ENCODE measurements at regions not wholly inside any gene's neighbourhood (a gene's known extent, or its start where the extent isn't known, plus 50 kb on each side); places are given as distances from the start of the nearest gene placed in this dataset.

DNA sequence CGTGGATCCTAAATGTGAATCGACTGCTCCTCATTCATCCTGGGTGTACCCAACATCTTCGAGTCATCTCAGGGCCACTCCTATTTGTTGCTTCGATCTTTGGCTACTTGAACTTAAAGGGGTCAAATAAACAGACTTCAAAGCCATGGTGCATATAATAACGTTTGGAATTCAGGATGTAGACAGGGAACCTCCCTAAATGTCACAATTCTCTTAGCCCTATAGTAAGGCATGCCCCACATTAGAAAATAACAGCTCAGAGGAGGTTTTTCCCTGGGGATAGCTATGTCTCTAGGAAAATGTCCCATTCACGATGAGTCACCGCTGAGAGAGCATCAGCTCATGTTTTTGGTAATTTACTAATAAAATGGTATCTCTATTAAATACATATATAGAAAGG lies 54.8 kb upstream of the BMP6 start:
- Histone ChIP-seq H3K4me2 (ENCODE audit: low read depth, low read length) (no peak overlapping the region), H3K4me3 (replicated peaks in 1 of 3; ENCODE audit: insufficient read depth in 1 of 3, low read depth in 2 of 3, low read length in 3 of 3) (no peak overlapping the region), H3K4me1 (ENCODE audit: insufficient read depth, low read length) (no peaks in the 10 kb centered on the region), H4K20me1 (ENCODE audit: insufficient read depth, low read length) (no peaks in the 10 kb centered on the region), H3K9me3 (ENCODE audit: low read length) (no peaks in the 10 kb centered on the region), H3K36me3 (replicated peaks in 1 of 2; ENCODE audit: control insufficient read depth in 1 of 2, insufficient read depth in 2 of 2, low read length in 2 of 2) (no peaks in the 10 kb centered on the region), H3K27ac (ENCODE audit: extremely low read length, insufficient read depth, low read length) (no peak overlapping the region), H2AFZ (ENCODE audit: low read length) (no peak overlapping the region), H3K79me2 (ENCODE audit: insufficient read depth, low read length) (no peaks in the 10 kb centered on the region), H3K27me3 (ENCODE audit: control insufficient read depth in 1 of 2, insufficient read depth in 2 of 2, low read length in 2 of 2) (peaks cover 1 to 41% of the 10 kb centered on the region in 2 experiments; a peak in 2 of 5 replicates), H3K9ac (ENCODE audit: insufficient read depth, low read depth, low read length) (no peak overlapping the region)
- CTCF ChIA-PET (ENCODE audit: low intra/inter-chr PET ratio, low total read pairs), result no interaction called here
- FAIRE-seq (no peak), ATAC-seq (no peak), DNase-seq (ENCODE audit: low spot score) (no peak)
- POLR2A ChIA-PET, result no interaction called here
- intact Hi-C loops (cut with micrococcal nuclease; ENCODE audit: unreplicated experiment) (no loop called here), in situ Hi-C loops (cut with HindIII; ENCODE audit: extremely low pct_ligation_motif_present, low pct_unique_long_range_greater_than_20kb) (no loop called here)
- 9% methylated on average over 7 of the region's 7 CpGs for WGBS (ENCODE audit: low lambda C conversion rate)
- no TSS peak for BruUV-seq (replicated peaks)
- TF ChIP-seq KLF13 (CRISPR knock-in tag; IDR thresholded peaks at IDR 0.05), result no peak
- TF ChIP-seq TAF15 (IDR thresholded peaks at IDR 0.05; ENCODE audit: low read depth, low read length, poor library complexity, severe bottlenecking), result no peak
- no peak for TF ChIP-seq ZNF234 (CRISPR knock-in tag; conservative IDR thresholded peaks at IDR 0.05)
- TF ChIP-seq SIX1 (CRISPR knock-in tag; IDR thresholded peaks at IDR 0.05; ENCODE audit: borderline replicate concordance), result no peak
- no peak for TF ChIP-seq ARID2 (CRISPR knock-in tag; IDR thresholded peaks at IDR 0.05; ENCODE audit: borderline replicate concordance)
- TF ChIP-seq, protein P1, sequence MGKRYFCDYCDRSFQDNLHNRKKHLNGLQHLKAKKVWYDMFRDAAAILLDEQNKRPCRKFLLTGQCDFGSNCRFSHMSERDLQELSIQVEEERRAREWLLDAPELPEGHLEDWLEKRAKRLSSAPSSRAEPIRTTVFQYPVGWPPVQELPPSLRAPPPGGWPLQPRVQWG (CRISPR knock-in tag; IDR thresholded peaks at IDR 0.05; ENCODE audit: borderline replicate concordance, low read depth), result no peak
- no peak for TF ChIP-seq ZMYM2 (CRISPR knock-in tag; IDR thresholded peaks at IDR 0.05)
- TF ChIP-seq, protein P2, sequence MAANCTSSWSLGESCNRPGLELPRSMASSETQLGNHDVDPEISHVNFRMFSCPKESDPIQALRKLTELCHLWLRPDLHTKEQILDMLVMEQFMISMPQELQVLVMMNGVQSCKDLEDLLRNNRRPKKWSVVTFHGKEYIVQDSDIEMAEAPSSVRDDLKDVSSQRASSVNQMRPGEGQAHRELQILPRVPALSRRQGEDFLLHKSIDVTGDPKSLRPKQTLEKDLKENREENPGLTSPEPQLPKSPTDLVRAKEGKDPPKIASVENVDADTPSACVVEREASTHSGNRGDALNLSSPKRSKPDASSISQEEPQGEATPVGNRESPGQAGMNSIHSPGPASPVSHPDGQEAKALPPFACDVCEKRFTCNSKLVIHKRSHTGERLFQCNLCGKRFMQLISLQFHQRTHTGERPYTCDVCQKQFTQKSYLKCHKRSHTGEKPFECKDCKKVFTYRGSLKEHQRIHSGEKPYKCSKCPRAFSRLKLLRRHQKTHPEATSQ (CRISPR knock-in tag; IDR thresholded peaks at IDR 0.05; ENCODE audit: borderline replicate concordance), result no peak
- no peak for TF ChIP-seq ZBTB7B (CRISPR knock-in tag; IDR thresholded peaks at IDR 0.05)
- no peak for TF ChIP-seq ZNF782 (CRISPR knock-in tag; IDR thresholded peaks at IDR 0.05; ENCODE audit: borderline replicate concordance)
